ENCODE measurements at regions not wholly inside any gene's neighbourhood (a gene's known extent, or its start where the extent isn't known, plus 50 kb on each side); places are given as distances from the start of the nearest gene placed in this dataset.

DNA sequence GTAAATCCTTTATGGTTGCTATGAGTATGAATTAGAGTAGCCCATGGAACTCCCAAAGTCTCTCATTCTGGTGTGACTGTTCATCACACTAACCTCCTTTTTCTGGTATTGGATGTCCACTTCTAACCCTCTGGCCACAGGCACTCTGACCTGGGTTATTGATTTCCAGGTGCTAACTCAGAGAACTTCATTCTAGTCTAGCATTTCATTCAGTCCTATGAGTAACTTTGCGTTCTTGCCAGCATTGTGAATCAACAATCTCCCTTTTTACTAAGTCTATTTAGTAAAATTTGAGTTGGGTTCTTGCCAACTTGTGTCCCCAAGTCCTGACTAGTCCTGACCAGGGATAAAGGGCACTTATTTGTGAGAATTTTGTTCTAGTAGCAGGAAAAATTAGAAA, 103.5 kb downstream of the SNX18 start:
- Mint-ChIP-seq H3K4me1 (peaks cover 60% of the 10 kb centered on the region), H3K27me3 (ENCODE audit: low read depth in 3 of 3) (no peaks in the 10 kb centered on the region)

DNA sequence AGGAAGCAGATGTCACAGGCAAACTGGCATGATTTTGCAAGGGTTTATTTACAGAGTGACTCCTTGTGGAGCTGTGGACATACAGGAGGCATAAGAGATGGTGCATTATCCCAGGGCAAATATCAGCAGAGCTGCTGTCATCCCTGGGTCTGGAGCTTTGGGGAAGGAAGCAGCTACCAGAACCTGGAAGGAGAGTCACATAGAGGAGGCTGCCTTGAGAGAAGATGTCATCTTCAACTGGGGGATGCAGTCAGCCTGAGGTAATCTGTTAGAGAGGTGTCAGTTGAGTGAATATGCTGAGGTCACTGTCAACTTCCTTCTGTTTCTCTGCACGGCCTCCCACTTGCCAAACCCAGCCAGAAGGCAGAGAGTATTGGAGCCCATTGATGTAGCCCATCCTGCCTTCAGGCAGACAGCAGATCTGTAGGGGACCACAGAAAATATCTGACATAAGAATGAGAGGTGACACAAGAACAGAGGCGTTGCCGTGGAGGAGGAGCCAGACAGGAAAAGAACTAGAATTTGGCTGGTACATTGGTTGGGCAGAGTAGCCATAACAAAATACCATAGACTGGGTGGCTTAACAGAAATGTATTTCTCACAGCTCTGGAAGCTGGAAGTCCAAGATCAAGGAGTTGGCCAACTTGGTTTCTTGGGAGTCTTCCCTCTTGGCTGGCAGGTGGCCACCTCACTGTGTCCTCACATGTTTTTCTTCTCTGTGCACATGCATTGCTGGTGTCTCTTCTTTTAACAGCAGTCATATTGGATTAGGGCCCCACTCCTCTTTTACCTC, 102.8 kb downstream of the SNX18 start:
- H4K20me1 ChIP-seq (ENCODE audit: insufficient read depth, low read length), result no peaks in the 10 kb centered on the region
- Mint-ChIP-seq H3K27ac (peak overlapping the region; percentile 50 to 92 (median 87)), H3K4me3 (peak overlapping the region in 1 of 2 donors; percentile 34), H3K9me3 (peaks cover 7 to 12% (median 10%) of the 10 kb centered on the region in 7 donors), H3K4me1 (peaks cover 63% of the 10 kb centered on the region), H3K36me3 (peaks cover 6 to 10% of the 10 kb centered on the region in 2 donors), H3K27me3 (ENCODE audit: low read depth in 3 of 3) (no peaks in the 10 kb centered on the region)
- H3K9ac ChIP-seq (ENCODE audit: insufficient read depth, low read length, poor library complexity, severe bottlenecking), result no peak overlapping the region
- TF ChIP-seq, protein P1, sequence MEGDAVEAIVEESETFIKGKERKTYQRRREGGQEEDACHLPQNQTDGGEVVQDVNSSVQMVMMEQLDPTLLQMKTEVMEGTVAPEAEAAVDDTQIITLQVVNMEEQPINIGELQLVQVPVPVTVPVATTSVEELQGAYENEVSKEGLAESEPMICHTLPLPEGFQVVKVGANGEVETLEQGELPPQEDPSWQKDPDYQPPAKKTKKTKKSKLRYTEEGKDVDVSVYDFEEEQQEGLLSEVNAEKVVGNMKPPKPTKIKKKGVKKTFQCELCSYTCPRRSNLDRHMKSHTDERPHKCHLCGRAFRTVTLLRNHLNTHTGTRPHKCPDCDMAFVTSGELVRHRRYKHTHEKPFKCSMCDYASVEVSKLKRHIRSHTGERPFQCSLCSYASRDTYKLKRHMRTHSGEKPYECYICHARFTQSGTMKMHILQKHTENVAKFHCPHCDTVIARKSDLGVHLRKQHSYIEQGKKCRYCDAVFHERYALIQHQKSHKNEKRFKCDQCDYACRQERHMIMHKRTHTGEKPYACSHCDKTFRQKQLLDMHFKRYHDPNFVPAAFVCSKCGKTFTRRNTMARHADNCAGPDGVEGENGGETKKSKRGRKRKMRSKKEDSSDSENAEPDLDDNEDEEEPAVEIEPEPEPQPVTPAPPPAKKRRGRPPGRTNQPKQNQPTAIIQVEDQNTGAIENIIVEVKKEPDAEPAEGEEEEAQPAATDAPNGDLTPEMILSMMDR (IDR thresholded peaks at IDR 0.05), result no peak
- DNase-seq, result peak; percentile 46 to 58 (median 50)
- no peaks in the 10 kb centered on the region for H3K79me2 ChIP-seq (ENCODE audit: insufficient read depth, low read length)
- 15% methylated on average over 2 of the region's 3 CpGs for WGBS (ENCODE audit: insufficient coverage)
- no peaks in the 10 kb centered on the region for H3K27me3 ChIP-seq (ENCODE audit: control insufficient read depth in 2 of 2, insufficient read depth in 2 of 2, low read length in 2 of 2)
- H3K4me3 ChIP-seq (replicated peaks in 1 of 3; ENCODE audit: low read depth in 2 of 3, low read length in 3 of 3), result no peak overlapping the region
- H3K36me3 ChIP-seq (replicated peaks in 1 of 2; ENCODE audit: control insufficient read depth in 1 of 2, insufficient read depth in 2 of 2, low read length in 2 of 2), result no peaks in the 10 kb centered on the region
- peaks cover 0 to 9% of the 10 kb centered on the region in 2 donors for H3K9me3 ChIP-seq (replicated peaks in 1 of 2; ENCODE audit: control insufficient read depth in 1 of 2, insufficient read depth in 1 of 2, low read length in 2 of 2)
- peaks cover 49 to 56% of the 10 kb centered on the region in 2 donors for H3K4me1 ChIP-seq (ENCODE audit: control insufficient read depth in 1 of 2, insufficient read depth in 2 of 2, low read length in 2 of 2)
- H3K27ac ChIP-seq (ENCODE audit: low read depth in 1 of 2, low read length in 2 of 2), result peak overlapping the region; percentile 25 to 64
- peak overlapping the region; percentile 18 for H3K4me2 ChIP-seq (replicated peaks; ENCODE audit: extremely low read depth, low read length, poor library complexity, severe bottlenecking)
- peak overlapping the region; percentile 48 for H2AFZ ChIP-seq (ENCODE audit: insufficient read depth, low read depth, low read length, poor library complexity, severe bottlenecking)
- intact Hi-C loops (cut with micrococcal nuclease), result no loop called here

More for the DNA sequence above, 103.5 kb downstream of the SNX18 start:
- Histone ChIP-seq H3K79me2 (ENCODE audit: insufficient read depth, low read length) (no peaks in the 10 kb centered on the region), H3K9ac (ENCODE audit: insufficient read depth, low read length, poor library complexity, severe bottlenecking) (no peak overlapping the region), H3K4me1 (ENCODE audit: control insufficient read depth in 1 of 2, insufficient read depth in 2 of 2, low read length in 2 of 2) (peaks cover 43 to 53% of the 10 kb centered on the region in 2 donors), H3K36me3 (replicated peaks in 1 of 2; ENCODE audit: control insufficient read depth in 1 of 2, insufficient read depth in 2 of 2, low read length in 2 of 2) (no peaks in the 10 kb centered on the region), H3K4me2 (replicated peaks; ENCODE audit: extremely low read depth, low read length, poor library complexity, severe bottlenecking) (no peak overlapping the region), H3K27ac (ENCODE audit: low read depth in 1 of 2, low read length in 2 of 2) (peak overlapping the region in 1 of 2 donors; percentile 64), H3K27me3 (ENCODE audit: control insufficient read depth in 2 of 2, insufficient read depth in 2 of 2, low read length in 2 of 2) (no peaks in the 10 kb centered on the region), H3K4me3 (replicated peaks in 1 of 3; ENCODE audit: low read depth in 2 of 3, low read length in 3 of 3) (no peak overlapping the region), H2AFZ (ENCODE audit: insufficient read depth, low read depth, low read length, poor library complexity, severe bottlenecking) (no peak overlapping the region), H3K9me3 (replicated peaks in 1 of 2; ENCODE audit: control insufficient read depth in 1 of 2, insufficient read depth in 1 of 2, low read length in 2 of 2) (peaks cover 0 to 9% of the 10 kb centered on the region in 2 donors), H4K20me1 (ENCODE audit: insufficient read depth, low read length) (no peaks in the 10 kb centered on the region)
- intact Hi-C loops (cut with micrococcal nuclease), result no loop called here
- WGBS (ENCODE audit: insufficient coverage), result no CpG with 5 or more reads among the region's 1 CpG
- Mint-ChIP-seq H3K36me3 (peaks cover 6 to 10% of the 10 kb centered on the region in 2 donors), H3K9me3 (peaks cover 7 to 12% (median 10%) of the 10 kb centered on the region in 7 donors), H3K4me3 (no peak overlapping the region), H3K27ac (peak overlapping the region in 4 of 7 donors; percentile 45 to 92 (median 79))
- no peak for DNase-seq
- TF ChIP-seq, protein P1 (IDR thresholded peaks at IDR 0.05), result no peak
